Activated CD4-positive, alpha-beta T cell treated with anti-CD3 and anti-CD28 coated beads, Interleukin-2, amount 50 U/mL, for 48 hours (primary cell): ENCODE measurements at regions not wholly inside any gene's neighbourhood (a gene's known extent, or its start where the extent isn't known, plus 50 kb on each side); places are given as distances from the start of the nearest gene placed in this dataset.
"Not testable (repeated sequence)": the region's sequence is repeated elsewhere in the genome, so short reads cannot be mapped to it uniquely, and the experiment has no call there.

Source experiments
- DNase-seq, 2 experiments: peaks; one replicate each; pipeline ENCODE4 v3.0.0-alpha.2; 2020

DNA sequence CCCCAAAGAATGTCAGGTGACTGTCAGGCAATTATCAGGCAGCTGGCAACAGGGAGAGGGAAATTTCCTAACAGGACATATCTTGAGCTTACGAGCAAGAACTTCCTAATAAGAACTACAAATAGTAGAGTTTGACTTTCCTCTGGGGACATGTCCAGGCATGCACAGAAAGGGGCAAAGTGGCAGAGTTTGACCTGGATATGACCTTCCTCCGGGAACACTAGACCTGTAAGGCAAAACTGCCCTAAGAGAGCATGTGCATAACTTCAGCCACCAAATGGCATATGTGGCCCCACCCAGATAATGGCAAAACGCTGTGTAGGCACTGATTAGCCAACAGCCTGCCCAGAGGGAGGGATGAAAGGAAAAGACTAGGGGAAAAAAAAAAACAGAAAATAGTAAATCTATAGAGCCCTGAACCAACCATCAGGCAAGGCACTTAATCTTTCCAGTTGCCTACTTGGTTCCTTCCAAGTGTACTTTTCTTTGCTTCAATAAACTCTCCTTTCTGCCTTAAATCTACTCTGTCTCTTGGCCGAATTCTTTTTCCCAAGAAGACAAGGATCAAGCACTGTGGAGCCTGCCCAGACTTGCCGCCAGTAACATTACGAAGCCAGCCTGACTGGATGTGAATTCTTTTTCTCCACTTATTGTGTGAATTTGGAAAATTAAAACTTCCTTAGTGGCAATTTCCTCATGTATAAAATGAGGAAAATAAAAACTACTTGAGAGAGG is 164.1 kb downstream of the SPTSSA start:
- DNase-seq: no peak

DNA sequence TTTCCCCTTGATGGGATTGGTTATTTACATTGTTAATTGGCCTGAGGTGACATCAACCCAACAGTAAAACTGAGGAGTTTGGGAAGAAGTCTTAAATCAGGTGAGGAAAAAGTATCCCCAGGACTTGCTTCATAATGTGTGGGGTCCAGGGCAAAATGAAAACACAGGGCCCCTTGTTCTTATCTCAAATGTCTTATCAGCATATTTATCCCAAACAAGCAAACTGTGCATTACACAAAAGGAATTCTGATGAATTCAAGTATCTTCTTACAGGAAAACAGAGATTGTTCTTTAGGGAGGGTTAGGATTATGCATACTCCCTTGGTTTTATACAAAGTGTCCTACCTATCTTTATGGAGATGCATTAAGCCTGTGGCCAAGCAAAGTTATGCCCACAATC is 178.4 kb downstream of the SPTSSA start:
- DNase-seq: no peak

DNA sequence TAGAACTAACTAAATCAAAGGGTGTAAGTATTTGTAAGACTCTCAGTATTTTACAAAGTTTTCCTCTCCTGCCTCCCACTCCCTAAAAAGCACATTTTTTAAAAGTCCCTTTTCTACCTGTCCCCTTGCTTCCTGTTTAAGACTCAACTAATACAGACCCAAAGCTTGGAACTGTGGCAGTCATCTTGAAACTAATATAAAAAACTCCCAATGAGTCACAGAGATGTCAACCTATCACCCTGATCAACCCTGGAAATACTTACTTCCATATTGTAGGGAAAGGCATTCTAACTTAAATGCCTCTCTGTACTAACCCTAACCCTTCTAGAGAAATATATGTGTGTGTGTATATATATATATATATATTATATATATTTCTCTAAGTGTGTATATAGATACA is 184.8 kb downstream of the SPTSSA start:
- DNase-seq: no peak

DNA sequence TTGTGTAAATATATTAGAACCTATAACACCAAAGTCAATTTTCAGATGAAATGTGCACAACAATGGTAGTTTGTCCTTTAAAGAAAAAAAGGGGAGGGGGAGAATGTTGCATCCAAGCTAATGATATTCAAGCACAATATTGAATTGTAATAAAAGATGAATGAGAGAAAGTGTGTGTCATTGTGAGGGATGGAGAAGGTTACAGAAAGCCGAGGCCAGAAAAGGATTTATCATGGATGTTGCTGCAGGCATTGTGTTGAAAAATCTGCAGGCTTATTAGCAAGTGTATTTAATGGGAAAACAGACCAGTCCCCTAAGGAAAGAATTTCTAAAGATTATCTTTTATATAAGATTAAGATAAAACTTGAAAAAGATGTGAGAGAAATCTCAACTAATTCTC is 186.5 kb downstream of the SPTSSA start:
- DNase-seq: no peak

DNA sequence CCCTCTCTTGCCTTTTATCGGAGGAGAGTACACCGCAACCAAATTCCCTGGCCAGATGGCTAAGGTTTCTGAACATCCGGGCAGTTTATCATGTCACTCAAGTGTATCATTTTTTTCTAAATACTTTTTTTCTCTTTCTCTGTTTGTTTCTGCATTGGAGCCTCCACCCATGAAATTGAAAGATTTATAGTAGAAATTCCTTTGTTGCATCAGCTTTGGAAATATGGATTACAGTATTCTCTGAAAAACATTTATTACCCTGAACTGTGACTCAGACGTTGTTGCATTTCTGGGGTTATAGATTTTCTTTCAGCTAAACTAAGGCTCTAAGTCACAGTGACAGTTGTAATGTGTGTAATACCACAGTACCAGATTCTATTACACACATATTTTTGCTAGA is 187.0 kb downstream of the SPTSSA start:
- no peak for DNase-seq

DNA sequence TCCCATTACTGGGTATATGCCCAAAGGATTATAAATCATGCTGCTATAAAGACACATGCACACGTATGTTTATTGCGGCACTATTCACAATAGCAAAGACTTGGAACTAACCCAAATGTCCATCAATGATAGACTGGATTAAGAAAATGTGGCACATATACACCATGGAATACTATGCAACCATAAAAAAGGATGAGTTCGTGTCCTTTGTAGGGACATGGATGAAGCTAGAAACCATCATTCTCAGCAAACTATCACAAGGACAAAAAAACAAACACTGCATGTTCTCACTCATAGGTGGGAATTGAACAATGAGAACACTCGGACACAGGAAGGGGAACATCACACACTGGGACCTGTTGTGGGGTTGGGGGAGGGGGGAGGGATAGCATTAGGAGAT is 188.3 kb downstream of the SPTSSA start:
- not testable (repeated sequence) for DNase-seq

DNA sequence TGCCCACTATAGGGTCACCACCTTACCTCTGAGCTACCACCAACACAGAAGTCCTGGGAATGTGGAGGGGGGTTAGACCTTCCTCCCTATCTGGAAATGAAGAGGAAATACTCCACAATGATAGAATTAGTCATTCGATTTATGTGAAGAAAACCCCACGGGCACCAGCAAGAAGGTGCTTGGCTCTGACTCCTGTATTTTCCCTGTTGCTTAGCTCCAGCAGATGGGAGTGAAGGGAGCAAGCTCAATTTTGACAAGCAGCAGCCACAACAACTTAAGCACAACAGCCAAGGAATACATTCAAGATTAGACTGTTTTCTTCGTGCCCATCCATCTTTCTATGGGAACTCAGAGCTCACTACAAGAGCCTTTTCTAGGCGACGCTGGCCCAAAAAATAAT is 191.7 kb downstream of the SPTSSA start:
- no peak for DNase-seq

DNA sequence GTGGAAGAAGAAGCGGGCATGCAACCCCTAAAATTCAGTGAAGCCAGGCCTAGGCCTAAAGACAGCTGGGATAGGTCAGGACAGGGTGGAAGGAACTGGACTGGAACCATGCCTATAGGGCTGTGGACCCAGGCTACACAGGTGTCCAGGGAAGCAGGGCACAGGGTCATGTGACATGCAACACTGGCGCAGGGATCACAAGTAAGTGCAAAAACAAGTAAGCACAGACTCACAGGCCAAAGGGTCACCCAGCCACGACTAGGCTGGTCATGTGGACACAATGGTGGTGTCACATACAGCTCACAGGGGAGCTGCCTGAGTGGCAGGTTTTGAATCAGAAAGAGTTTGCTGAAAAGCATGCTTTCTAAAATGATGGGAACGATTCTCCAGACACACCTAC is 195.7 kb downstream of the SPTSSA start:
- no peak for DNase-seq

DNA sequence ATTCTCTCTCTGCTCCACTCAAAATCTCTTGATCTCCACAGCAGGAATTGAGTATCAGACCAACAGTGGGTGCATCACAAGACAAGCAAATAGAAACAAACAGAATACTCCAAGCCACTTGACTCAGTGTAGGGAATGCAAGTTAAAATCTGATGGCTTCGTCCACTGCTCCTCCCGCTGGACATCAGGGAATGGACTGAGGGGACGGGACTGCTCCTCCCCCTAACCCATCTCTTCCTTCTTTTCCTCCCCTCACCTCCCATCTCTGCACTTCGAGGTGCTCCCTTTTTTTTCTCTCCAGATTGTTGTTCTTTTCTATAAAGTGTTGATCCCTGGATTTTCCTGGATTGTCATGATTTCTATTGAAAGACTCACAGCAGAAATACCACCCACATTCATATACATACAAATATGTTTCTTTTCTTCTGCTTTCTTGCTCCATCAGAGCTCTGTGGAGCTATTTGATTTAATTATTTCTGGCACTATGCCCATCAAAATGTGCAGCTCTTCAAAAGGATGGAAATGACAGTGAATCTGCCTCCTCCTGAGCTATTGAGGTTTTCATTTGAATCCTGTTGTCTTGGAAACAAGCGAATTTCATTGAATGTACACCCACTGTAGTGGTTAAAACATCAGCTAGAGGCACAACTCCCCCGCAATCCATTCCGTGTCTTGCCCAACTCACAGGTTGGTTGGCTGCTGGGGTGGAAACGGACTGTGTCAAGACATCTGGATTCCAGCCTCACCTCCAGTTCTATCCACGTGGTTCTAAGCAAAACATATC is 199.7 kb downstream of the SPTSSA start:
- no peak for DNase-seq

DNA sequence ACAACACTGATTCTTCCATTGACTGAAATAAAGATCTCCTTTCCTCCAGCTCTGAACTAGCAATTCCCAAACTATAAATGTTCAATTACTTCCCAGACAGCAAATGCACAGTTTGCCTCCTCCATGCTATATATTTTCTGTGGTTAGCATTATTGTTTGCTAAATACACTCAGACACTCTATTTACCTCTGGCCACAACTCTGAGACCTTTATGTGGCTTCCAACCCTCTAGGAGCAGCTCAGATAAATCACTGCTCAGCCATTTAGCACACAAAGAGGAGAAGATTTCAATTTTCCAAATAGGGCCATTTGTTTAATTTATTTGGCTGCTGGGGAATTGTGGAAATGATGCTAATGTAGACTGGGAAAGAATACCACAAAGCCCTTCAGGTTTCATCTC is 202.0 kb downstream of the SPTSSA start:
- DNase-seq: no peak

DNA sequence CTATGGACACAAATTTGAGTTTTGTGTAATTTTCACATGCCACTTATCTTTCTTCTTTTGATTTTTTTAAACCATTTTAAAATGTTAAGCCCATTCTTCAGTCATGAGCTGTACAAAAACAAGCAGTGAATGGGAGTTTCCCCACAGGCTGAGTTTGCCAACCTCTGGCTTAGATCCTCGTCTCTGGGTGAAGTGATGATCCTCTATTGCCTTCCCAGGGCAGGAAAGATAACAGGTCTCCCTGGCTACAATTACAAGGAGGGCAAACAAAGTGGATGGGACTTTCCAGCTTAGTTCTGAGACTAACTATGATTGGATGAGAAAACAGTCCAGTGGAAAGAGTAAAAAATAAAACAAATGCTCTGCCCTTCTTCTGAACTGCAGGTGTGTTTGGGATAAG is 203.7 kb downstream of the SPTSSA start:
- DNase-seq: no peak

DNA sequence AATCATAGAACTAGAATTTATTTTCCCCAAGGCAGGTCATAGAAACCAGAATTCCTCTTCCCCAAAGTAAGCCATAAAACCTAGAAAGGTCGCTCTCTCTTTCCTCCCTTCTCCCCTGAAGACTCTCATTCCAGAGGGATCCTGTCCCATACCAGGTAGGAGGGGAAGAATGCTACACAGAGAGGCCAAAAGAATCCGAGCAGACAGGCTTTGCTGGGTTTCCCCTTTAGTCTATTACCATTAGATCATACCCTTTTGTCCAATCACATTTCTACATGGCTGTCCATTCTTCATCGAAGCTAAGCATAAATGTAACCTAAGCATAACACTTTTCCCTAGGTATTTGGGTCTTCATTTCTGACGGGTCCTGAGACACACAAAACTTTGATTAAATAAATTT is 204.5 kb downstream of the SPTSSA start:
- DNase-seq: no peak

DNA sequence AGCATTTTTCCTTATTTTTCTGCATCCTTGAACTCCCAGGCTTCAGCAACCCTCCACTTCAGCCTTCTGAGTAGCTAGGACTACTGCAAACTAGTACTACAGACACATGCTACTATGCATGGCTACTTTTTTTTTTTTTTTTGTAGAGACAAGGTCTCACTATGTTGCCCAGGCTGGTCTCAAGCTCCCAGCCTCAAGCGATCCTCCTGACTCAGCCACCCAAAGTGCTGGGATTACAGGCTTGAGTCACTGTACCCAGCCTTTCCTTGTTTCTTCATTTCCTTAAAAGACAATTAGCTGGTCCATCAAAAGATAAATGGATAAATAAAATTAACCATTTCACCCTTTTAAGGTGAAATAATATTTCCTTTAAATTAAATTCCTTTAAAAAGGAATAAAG is 205.8 kb downstream of the SPTSSA start:
- DNase-seq: no peak

DNA sequence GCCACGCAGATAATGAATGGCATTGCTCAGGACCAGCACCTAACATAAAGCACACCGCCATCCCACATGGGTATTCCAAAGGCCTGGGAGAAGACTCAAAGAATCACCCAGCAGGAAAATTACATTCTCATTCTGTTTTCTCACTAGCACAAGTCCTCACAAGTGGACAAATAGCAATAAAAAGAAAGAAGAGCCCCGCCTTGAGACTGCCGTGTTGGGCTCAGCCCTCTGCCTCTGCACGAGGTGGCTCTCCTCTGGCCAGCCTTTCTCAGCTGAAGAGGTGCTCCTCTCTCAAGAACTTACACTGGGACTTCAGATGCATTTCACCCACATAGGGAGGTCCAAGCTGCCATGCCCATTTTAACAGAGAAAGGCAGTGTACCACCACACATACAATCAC is 207.5 kb downstream of the SPTSSA start:
- DNase-seq: no peak

DNA sequence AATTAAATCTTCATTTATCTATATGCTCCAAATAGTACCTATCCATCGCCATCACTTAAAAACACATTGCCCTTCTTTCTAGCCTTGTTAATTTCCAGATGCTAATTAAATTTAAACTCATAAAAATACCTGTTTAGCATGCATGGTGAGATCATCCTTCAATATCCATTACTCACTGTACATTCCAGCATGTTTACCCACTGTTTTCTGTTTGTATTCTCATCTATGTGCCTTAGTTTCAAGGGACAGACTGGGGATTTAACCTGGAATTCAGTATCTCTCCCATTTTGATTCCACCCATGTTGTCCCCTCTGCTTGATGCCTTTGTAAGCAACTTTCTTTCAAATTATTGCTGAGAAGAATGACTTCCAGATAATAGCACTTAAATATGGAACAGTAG is 208.0 kb downstream of the SPTSSA start:
- no peak for DNase-seq

DNA sequence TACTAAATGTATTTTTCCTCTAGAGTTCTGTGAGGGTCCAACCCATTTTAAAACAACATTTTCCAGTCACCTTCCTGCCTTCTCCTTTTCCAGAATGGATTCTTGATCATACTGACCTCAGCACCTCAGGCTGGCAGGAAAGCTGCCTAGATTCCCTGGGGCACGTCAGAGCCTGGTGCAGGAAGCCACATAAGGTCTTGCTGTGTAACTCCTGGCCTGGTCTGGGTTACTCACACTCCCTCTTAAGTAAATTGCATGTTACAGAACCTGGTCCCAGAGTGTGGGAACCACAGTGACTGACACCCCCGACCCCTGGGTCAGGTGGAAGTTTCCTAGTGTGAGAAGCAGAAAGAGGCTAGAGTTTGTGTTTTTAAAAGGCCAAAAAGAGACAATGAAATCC is 209.8 kb downstream of the SPTSSA start:
- DNase-seq: no peak

DNA sequence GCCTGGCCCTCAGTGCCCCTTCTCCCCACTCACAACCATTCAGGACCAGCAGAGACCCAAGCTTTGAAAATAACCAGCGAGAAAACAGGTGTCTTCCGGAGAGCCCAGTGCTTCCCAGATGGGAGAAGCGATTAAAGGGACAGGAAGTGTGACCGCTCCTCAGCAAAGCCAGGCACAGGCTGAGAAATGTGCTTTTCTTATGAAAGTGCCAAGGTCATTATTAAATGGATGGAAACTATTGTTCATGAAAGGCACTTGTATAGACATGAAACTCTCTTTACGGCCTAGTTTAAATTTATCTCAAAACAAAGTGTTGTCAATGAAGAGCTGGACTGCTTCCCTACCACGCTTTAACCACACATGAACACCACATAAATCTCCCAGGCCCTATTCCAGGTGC is 210.4 kb downstream of the SPTSSA start:
- DNase-seq: no peak

DNA sequence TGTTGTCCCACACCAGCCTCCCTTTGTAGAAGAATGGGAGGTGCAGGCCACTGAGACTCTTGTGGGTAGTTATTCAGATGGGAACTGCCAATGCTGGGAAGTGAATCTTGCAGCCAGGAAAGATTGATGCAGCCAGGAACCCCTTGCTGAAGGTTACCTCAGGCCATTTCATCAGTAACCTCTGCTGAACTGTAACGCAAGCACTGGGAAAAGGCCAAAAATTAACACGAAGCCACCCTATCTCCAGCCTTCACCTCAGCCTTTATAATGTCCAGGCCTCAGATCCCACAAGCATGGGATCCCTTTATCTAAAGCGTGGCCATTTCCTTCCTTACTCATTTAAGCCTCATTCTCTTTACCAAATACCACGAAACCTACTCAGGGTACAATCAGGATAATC is 211.1 kb downstream of the SPTSSA start:
- DNase-seq: no peak

DNA sequence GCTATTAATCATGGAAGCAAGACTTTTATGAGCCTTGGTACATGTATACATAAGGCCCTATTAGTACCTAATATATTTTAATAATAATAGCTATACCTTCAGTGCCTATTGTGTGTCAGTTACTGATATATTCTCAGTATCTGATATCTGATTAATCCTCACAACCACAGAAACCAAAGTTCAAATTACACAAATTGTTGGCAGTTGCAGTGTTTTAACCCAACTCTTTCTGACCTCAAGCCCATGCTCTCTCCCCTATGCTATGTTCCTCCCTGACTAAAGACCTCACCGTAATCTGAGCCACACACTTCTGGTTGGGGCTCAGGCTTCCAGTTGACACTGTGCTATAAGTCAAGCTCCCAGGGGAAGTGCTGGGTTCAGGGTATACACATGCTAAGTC is 214.4 kb downstream of the SPTSSA start:
- DNase-seq: no peak

DNA sequence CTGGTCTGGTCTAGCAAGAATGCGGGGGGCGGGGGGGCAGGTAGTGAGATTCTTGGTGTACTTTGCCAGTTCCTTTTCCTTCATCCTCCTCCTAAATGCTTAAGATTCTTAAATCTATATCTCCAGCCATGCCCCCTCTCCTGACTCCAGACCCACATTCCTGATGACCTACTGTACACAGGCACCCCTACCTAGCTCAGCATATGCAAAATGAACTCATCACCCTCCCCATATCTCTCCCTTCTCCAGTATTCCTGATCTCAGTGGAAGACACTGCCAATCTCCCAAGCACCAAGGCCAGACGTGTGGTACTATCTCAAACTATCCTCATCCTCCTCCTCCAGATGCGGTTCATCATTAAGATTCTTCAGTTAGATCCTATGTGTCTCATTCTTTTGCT is 215.8 kb downstream of the SPTSSA start:
- DNase-seq: no peak

DNA sequence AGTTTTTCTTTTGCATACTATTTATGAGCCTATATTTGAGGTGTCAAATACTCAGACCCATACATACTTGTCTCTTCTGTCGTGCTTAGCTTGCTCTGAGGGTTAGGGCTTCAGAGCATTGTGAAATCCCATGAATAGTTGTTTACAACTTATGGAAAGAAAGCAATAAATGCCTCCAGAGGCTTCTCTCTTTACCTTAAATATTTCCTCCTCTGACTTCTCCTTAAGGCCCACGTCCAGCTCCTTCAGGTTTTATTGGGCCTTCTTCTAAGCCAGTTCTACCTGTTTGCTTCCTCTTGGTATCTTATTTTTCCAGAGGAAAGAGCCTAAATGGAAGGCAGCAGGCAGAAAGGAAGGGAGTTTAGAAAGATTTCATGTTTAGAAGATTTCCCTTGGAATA is 218.6 kb downstream of the SPTSSA start:
- DNase-seq: no peak

DNA sequence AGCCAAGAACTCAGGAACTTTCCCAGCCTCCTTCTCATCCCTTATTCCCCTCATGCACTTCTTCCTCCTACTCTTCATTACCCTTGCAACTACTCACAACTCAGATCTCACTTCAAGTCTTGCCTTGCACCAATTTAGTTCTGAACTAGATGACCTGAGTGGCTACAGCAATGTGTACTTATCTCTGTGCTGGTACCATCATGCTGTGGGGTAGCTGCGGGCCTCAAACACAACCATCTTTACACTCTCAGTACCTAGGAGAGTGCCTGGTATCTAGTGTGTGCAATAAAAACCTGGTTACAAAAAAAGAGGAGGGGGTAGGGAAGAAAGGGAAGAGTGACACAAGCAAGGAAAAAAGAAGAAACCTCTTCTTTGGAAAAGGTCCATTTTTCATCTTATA is 219.0 kb downstream of the SPTSSA start:
- DNase-seq: no peak

DNA sequence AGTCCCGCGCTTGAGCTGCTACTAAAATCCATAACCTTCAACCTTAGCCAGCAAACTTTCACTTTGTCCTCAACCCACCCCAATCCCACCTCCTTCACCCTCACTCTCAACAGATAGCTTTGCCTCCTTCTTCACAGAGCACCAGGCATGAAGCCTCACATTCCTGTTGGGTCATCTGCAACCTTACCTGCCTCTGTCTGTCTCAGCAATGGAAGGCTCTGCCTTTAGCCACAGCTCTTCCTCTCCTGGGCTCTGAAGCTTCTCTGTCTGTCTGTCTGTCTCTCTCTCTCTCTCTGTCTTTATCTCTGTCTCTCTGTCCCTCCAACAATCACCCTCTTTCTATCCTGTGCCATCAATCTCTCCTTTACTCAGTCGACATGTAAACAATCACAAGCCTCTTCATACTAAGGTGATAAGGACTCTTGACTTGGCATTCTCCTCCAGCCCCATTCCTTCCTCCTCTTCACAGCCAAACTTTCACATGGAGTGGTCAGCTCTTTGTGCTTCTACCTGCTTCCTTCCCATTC is 220.8 kb downstream of the SPTSSA start:
- DNase-seq: no peak

DNA sequence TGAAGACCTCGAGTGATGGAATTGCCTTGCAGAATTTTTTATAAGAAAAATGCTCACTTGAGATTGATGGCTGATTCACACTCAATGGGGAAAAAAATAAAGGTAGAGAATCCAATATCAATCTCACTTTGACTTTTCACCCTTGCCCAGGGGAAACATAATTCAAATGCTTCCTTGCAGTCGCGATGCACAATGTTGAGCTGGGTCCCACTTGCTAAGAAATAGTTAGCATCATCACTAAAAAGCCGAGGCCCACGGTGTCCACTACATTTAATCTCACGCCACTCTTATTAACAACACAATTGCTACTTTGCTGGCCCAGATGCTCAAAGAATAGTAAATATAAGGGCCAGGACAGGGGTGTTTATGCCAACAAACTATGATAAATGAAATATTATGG is 223.4 kb downstream of the SPTSSA start:
- DNase-seq: no peak

DNA sequence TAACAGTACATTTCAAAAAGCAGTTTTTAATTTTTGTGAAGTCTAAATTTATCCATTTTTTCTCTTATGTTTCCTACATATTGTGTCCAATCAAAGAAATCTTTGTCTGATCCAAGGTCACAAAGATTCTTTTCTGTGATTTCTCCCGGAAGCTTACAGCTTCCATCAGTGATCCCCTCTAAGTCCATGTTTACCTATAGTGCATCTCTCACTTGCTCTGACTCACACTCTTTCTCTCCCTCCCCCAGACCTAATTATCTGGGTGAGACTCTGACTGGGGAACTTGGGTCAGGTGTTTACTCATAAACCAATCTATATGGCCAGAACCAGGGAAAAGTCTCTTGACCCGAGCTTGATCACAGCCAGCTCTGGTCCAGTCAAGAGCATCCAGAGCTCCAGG is 224.4 kb downstream of the SPTSSA start:
- no peak for DNase-seq
